ENCODE measurements at regions not wholly inside any gene's neighbourhood (a gene's known extent, or its start where the extent isn't known, plus 50 kb on each side); places are given as distances from the start of the nearest gene placed in this dataset.

GRCh38 chr1:36643371-36644270 is 160.9 kb upstream of the CSF3R start:
- DNase-seq (ENCODE audit: low spot score) = no peak

GRCh38 chr1:36642802-36643201 is 160.1 kb upstream of the CSF3R start:
- DNase-seq (ENCODE audit: low spot score) = no peak

- DNase-seq (ENCODE audit: low spot score) = no peak
Observed at GRCh38 chr1:36641776-36642175, 159.1 kb upstream of the CSF3R start.

- DNase-seq (ENCODE audit: low spot score) = no peak
Observed at GRCh38 chr1:36639461-36639860, 156.7 kb upstream of the CSF3R start.

GRCh38 chr1:36638268-36638667 is 155.6 kb upstream of the CSF3R start:
- DNase-seq (ENCODE audit: low spot score) = no peak

GRCh38 chr1:36636206-36636605 is 153.5 kb upstream of the CSF3R start:
- no peak for DNase-seq (ENCODE audit: low spot score)

GRCh38 chr1:36635284-36635683 is 152.6 kb upstream of the CSF3R start:
- no peak for DNase-seq (ENCODE audit: low spot score)

GRCh38 chr1:36628804-36629203 is 146.1 kb upstream of the CSF3R start:
- no peak for DNase-seq (ENCODE audit: low spot score)

- no peak for DNase-seq (ENCODE audit: low spot score)
Observed at GRCh38 chr1:36626435-36626834, 143.7 kb upstream of the CSF3R start.

- no peak for DNase-seq (ENCODE audit: low spot score)
Observed at GRCh38 chr1:36625935-36626310, 143.2 kb upstream of the CSF3R start.

- no peak for DNase-seq (ENCODE audit: low spot score)
Observed at GRCh38 chr1:36625253-36625934, 142.7 kb upstream of the CSF3R start.

GRCh38 chr1:36624466-36624865 is 141.8 kb upstream of the CSF3R start:
- DNase-seq (ENCODE audit: low spot score) = no peak

GRCh38 chr1:36622741-36623648 is 140.3 kb upstream of the CSF3R start:
- DNase-seq (ENCODE audit: low spot score) = no peak

- DNase-seq (ENCODE audit: low spot score) = no peak
Observed at GRCh38 chr1:36621531-36621930, 138.8 kb upstream of the CSF3R start.

- DNase-seq (ENCODE audit: low spot score) = no peak
Observed at GRCh38 chr1:36620142-36620541, 137.4 kb upstream of the CSF3R start.

- DNase-seq (ENCODE audit: low spot score) = no peak
Observed at GRCh38 chr1:36614991-36615390, 132.3 kb upstream of the CSF3R start.

GRCh38 chr1:36614571-36614970 is 131.9 kb upstream of the CSF3R start:
- DNase-seq (ENCODE audit: low spot score) = no peak

GRCh38 chr1:36613721-36614120 is 131.0 kb upstream of the CSF3R start:
- DNase-seq (ENCODE audit: low spot score) = no peak

- DNase-seq (ENCODE audit: low spot score) = no peak
Observed at GRCh38 chr1:36612881-36613280, 130.2 kb upstream of the CSF3R start.

- DNase-seq (ENCODE audit: low spot score) = no peak
Observed at GRCh38 chr1:36612121-36612520, 129.4 kb upstream of the CSF3R start.

- peak; percentile 57 for DNase-seq (ENCODE audit: low spot score)
Observed at GRCh38 chr1:36609241-36610027, 126.7 kb upstream of the CSF3R start.
